ENCODE measurements at regions not wholly inside any gene's neighbourhood (a gene's known extent, or its start where the extent isn't known, plus 50 kb on each side); places are given as distances from the start of the nearest gene placed in this dataset.
"Not testable (repeated sequence)": the region's sequence is repeated elsewhere in the genome, so short reads cannot be mapped to it uniquely, and the experiment has no call there.

- not testable (repeated sequence) for DNase-seq
Measured at GRCh38 chr2:111453816-111454215, 333.1 kb downstream of the BCL2L11 start.

- not testable (repeated sequence) for DNase-seq
Measured at GRCh38 chr2:111454404-111454803, 333.7 kb downstream of the BCL2L11 start.

- DNase-seq = not testable (repeated sequence)
Measured at GRCh38 chr2:111455016-111456015, 334.6 kb downstream of the BCL2L11 start.

- not testable (repeated sequence) for DNase-seq
Measured at GRCh38 chr2:111457191-111457590, 336.5 kb downstream of the BCL2L11 start.

- DNase-seq = not testable (repeated sequence)
Measured at GRCh38 chr2:111460901-111461300, 340.2 kb downstream of the BCL2L11 start.

- DNase-seq = not testable (repeated sequence)
Measured at GRCh38 chr2:111461831-111462230, 341.1 kb downstream of the BCL2L11 start.

GRCh38 chr2:111462572-111462971 lies 341.9 kb downstream of the BCL2L11 start:
- DNase-seq = not testable (repeated sequence)

GRCh38 chr2:111463238-111463848 lies 342.6 kb downstream of the BCL2L11 start:
- not testable (repeated sequence) for DNase-seq

GRCh38 chr2:111463956-111464355 lies 343.2 kb downstream of the BCL2L11 start:
- DNase-seq = not testable (repeated sequence)

- not testable (repeated sequence) for DNase-seq
Measured at GRCh38 chr2:111464367-111464766, 343.7 kb downstream of the BCL2L11 start.

- not testable (repeated sequence) for DNase-seq
Measured at GRCh38 chr2:111465521-111465920, 344.8 kb downstream of the BCL2L11 start.

- not testable (repeated sequence) for DNase-seq
Measured at GRCh38 chr2:111466744-111467143, 346.0 kb downstream of the BCL2L11 start.

GRCh38 chr2:111470924-111471323 lies 350.2 kb downstream of the BCL2L11 start:
- not testable (repeated sequence) for DNase-seq

GRCh38 chr2:111471791-111472530 lies 351.2 kb downstream of the BCL2L11 start:
- DNase-seq = not testable (repeated sequence)

- DNase-seq = not testable (repeated sequence)
Measured at GRCh38 chr2:111472844-111473403, 352.2 kb downstream of the BCL2L11 start.

GRCh38 chr2:111473522-111473921 lies 352.8 kb downstream of the BCL2L11 start:
- DNase-seq = not testable (repeated sequence)

- DNase-seq = not testable (repeated sequence)
Measured at GRCh38 chr2:111474198-111474705, 353.5 kb downstream of the BCL2L11 start.

GRCh38 chr2:111478335-111478734 lies 357.6 kb downstream of the BCL2L11 start:
- not testable (repeated sequence) for DNase-seq

- not testable (repeated sequence) for DNase-seq
Measured at GRCh38 chr2:111478871-111479318, 358.2 kb downstream of the BCL2L11 start.

GRCh38 chr2:111480016-111480625 lies 359.4 kb downstream of the BCL2L11 start:
- not testable (repeated sequence) for DNase-seq

- not testable (repeated sequence) for DNase-seq
Measured at GRCh38 chr2:111480633-111481032, 359.9 kb downstream of the BCL2L11 start.

GRCh38 chr2:111481219-111481618 lies 360.5 kb downstream of the BCL2L11 start:
- not testable (repeated sequence) for DNase-seq

Measured in NCI-H510A (cell line).